ENCODE measurements at regions not wholly inside any gene's neighbourhood (a gene's known extent, or its start where the extent isn't known, plus 50 kb on each side); places are given as distances from the start of the nearest gene placed in this dataset.

- intact Hi-C loops (cut with DNase I) = no loop called here
- no peak for TF ChIP-seq CTCF (IDR thresholded peaks at IDR 0.05)
- Histone ChIP-seq H3K36me3 (no peaks in the 10 kb centered on the region), H3K27ac (no peak overlapping the region), H3K4me3 (no peak overlapping the region), H3K27me3 (no peaks in the 10 kb centered on the region), H3K9me3 (no peaks in the 10 kb centered on the region), H3K4me1 (no peaks in the 10 kb centered on the region)
- DNase-seq (ENCODE audit: low spot score in 2 of 2) = no peak
These were observed 144.7 kb downstream of the COX18 start for GRCh38 chr4:72924814-72925213.

GRCh38 chr4:72919937-72920336, 149.6 kb downstream of the COX18 start:
- Histone ChIP-seq H3K4me3 (no peak overlapping the region), H3K4me1 (no peaks in the 10 kb centered on the region), H3K9me3 (no peaks in the 10 kb centered on the region), H3K36me3 (no peaks in the 10 kb centered on the region), H3K27ac (no peak overlapping the region), H3K27me3 (no peaks in the 10 kb centered on the region)
- no peak for TF ChIP-seq CTCF (IDR thresholded peaks at IDR 0.05)
- no peak for DNase-seq (ENCODE audit: low spot score in 2 of 2)
- intact Hi-C loops (cut with DNase I) = no loop called here

GRCh38 chr4:72919464-72919863, 150.1 kb downstream of the COX18 start:
- no peaks in the 10 kb centered on the region for H3K27me3 ChIP-seq
- no peak for DNase-seq (ENCODE audit: low spot score in 2 of 2)
- no peak for TF ChIP-seq CTCF (IDR thresholded peaks at IDR 0.05)
- H3K9me3 ChIP-seq = no peaks in the 10 kb centered on the region
- no peak overlapping the region for H3K4me3 ChIP-seq
- H3K4me1 ChIP-seq = no peaks in the 10 kb centered on the region
- intact Hi-C loops (cut with DNase I) = no loop called here
- no peaks in the 10 kb centered on the region for H3K36me3 ChIP-seq
- no peak overlapping the region for H3K27ac ChIP-seq

GRCh38 chr4:72918362-72918761, 151.2 kb downstream of the COX18 start:
- Histone ChIP-seq H3K9me3 (no peaks in the 10 kb centered on the region), H3K4me1 (no peaks in the 10 kb centered on the region), H3K4me3 (no peak overlapping the region), H3K36me3 (no peaks in the 10 kb centered on the region), H3K27ac (no peak overlapping the region), H3K27me3 (no peaks in the 10 kb centered on the region)
- no peak for TF ChIP-seq CTCF (IDR thresholded peaks at IDR 0.05)
- intact Hi-C loops (cut with DNase I) = no loop called here
- no peak for DNase-seq (ENCODE audit: low spot score in 2 of 2)

- no peaks in the 10 kb centered on the region for H3K27me3 ChIP-seq
- intact Hi-C loops (cut with DNase I) = no loop called here
- DNase-seq (ENCODE audit: low spot score in 2 of 2) = no peak
These were observed 158.2 kb downstream of the COX18 start for GRCh38 chr4:72911316-72911715.

More at GRCh38 chr4:72911316-72911715, 158.2 kb downstream of the COX18 start:
- H3K36me3 ChIP-seq = no peaks in the 10 kb centered on the region
- H3K9me3 ChIP-seq = no peaks in the 10 kb centered on the region
- H3K4me3 ChIP-seq = no peak overlapping the region
- no peak for TF ChIP-seq CTCF (IDR thresholded peaks at IDR 0.05)
- no peaks in the 10 kb centered on the region for H3K4me1 ChIP-seq
- no peak overlapping the region for H3K27ac ChIP-seq

Measured in ascending aorta (tissue), 2 donors.